ENCODE measurements at regions not wholly inside any gene's neighbourhood (a gene's known extent, or its start where the extent isn't known, plus 50 kb on each side); places are given as distances from the start of the nearest gene placed in this dataset.

DNA sequence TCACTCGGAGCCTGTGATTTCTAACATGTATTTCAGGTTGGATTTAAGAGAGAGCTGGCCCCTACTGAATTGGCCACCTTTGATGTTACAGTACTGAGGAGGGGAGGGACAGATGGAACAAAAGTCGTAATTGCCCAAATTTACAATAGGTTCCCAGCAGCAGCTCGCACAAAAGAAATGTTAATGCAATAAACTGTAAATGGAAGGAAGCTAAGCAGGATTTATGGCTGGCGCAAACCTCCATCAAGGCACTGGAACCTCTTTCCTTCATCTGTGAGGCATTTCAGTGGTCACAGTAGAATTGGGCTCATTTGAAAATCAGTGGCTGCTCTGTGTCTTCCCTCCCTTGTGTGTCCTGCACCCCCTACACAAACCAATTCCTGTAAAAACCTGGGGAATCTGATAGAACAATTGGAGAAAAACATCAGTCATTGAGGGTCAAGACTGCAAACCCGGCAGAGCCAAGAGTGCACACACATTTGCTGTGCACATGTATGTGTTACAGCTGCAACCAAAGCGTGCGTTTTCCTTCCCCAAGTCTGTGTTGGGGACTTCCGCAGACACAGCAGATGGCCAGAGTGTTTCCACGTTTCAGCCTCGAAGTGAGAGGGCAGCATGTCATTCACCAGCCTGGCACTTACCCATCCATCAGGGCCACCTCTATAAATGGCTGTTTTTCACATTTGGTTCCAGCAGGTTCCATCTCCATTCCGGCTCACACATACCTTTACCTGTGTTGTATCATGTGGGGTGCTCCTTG, 192.8 kb downstream of the TM9SF2 start:
- no peak for TF ChIP-seq POLR2A (IDR thresholded peaks at IDR 0.05)
- TF ChIP-seq, protein P1, sequence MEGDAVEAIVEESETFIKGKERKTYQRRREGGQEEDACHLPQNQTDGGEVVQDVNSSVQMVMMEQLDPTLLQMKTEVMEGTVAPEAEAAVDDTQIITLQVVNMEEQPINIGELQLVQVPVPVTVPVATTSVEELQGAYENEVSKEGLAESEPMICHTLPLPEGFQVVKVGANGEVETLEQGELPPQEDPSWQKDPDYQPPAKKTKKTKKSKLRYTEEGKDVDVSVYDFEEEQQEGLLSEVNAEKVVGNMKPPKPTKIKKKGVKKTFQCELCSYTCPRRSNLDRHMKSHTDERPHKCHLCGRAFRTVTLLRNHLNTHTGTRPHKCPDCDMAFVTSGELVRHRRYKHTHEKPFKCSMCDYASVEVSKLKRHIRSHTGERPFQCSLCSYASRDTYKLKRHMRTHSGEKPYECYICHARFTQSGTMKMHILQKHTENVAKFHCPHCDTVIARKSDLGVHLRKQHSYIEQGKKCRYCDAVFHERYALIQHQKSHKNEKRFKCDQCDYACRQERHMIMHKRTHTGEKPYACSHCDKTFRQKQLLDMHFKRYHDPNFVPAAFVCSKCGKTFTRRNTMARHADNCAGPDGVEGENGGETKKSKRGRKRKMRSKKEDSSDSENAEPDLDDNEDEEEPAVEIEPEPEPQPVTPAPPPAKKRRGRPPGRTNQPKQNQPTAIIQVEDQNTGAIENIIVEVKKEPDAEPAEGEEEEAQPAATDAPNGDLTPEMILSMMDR (IDR thresholded peaks at IDR 0.05): no peak
